KG1 (cell line): ENCODE measurements at regions not wholly inside any gene's neighbourhood (a gene's known extent, or its start where the extent isn't known, plus 50 kb on each side); places are given as distances from the start of the nearest gene placed in this dataset.
"Not testable (repeated sequence)": the region's sequence is repeated elsewhere in the genome, so short reads cannot be mapped to it uniquely, and the experiment has no call there.

Experiments used
- DNase-seq: peaks from one replicate; lab custom pipeline; 2025; lab: John Stamatoyannopoulos, UW

DNA sequence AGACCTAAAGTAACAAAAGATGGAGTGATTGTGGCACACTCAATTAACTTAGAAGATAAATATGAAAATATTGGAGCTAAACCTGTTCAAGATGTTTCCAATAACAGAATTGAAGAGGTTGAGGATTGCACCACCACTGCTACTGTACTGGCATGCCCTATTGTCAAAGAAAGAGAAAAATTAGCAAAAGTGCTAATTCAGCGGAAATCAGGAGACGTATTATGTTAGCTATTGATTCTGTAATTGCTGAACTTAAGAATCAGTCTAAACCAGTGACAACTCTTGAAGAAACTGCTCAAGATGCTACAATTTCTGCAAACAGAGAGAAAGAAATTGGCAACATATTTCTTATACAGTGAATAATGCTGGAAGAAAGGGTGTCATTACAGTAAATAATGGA, 754.4 kb downstream of the CDH18 start:
- no peak for DNase-seq

DNA sequence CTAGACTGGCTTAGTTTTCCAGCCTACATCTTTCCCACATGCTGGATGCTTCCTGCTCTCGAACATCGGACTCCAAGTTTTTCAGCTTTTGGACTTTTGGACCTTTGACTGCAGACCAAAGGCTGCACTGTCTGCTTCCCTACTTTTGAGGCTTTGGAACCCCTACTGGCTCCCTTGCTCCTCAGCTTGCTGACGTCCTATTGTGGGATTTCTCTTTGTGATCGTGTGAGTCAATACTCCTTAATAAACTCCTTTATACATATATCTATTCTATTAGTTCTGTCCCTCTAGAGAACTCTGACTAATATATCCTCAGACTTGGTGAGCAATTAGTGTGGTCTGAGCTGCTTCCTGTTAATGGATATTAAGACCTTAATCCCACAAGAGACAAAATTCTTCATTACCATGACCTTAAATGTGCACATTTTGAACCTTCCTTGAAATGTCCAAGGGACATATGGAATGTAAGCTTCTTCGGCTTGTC, 752.9 kb downstream of the CDH18 start:
- no peak for DNase-seq

DNA sequence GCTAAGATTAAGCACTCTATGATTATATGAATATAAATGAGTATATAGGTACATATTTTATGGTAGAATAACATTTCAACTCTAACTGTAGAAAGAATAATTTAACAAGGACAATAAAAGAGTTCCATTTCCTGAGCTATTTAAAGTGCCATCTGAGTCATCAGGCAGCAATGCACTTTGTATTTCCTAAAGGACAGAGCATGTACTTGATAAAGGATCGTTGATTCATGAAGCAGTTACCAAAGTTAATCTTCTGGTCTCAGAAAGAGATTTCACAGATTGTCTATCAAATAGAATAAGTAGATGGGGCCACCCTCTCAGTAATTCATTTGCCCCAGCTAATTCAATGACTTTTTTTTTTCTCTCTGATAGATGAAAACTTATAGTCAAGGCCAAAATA, 747.8 kb downstream of the CDH18 start:
- no peak for DNase-seq

DNA sequence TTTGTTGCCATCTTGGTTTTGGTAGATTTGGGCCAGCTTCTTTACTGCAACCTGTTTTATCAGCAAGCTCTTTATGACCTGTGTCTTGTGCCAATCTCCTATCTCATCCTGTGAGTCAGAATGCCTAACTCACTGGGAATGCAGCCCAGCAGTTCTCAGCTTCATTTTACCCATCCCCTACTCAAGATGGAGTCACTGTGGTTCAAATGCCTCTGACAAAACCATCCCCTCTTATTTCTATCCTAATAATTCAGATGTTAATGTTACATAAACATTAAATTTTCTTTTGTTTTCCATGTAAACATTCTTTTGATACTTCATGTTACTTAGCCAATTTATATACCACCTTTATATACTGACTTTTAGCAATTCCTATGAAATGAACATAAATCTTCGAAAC, 746.3 kb downstream of the CDH18 start:
- DNase-seq: no peak

DNA sequence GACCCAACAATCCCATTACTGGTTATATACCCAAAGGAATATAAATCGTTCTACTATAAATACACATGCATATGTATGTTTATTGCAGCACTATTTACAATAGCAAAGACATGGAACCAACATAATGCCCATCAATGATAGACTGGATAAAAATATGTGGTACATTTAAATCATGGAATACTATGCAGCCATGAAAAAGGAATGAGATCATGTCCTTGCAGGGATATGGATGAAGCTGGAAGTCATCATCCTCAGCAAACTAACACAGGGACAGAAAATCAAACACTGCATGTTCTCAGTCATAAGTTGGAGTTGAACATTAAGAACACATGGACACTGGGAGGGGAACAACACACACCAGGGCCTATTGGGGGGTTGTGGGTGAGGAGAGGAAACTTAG, 741.8 kb downstream of the CDH18 start:
- not testable (repeated sequence) for DNase-seq

DNA sequence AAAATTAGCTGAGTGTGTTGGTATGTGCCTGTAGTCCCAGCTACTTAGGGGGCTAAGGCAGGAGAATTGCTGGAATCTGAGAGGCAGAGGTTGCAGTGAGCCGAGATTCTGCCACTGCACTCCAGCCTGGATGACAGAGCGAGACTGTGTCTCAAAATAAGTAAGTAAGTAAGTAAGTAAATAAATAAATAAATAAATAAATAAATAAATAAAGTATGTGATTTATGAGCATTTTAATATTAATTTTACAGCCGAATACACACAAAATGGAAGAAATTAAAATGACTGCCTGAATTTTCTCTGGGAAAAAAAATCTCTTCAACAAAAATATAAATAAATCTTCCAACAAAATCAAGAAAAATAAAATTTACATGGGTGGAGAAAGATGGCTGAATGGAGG, 740.7 kb downstream of the CDH18 start:
- no peak for DNase-seq

- DNase-seq: no peak
These were observed 732.0 kb downstream of the CDH18 start for GRCh38 chr5:19256036-19256435.

GRCh38 chr5:19258686-19259085, 729.3 kb downstream of the CDH18 start:
- DNase-seq: no peak

DNA sequence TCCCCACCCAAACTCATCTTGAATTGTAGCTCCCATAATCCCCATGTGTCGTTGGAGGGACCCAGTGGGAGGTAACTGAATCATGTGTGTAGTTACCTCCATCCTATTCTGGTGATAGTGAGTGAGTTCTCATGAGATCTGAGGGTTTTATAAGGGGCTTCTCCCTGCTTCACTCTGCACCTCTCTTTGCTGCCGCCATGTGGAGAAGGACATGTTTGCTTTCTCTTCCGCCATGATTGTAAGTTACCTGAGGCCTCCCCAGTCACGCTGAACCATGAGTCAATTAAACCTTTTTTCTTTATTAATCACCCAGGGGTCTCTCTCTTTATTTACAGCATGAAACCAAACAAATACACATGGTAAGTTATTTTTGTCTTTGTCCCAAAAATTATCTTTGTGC, 726.1 kb downstream of the CDH18 start:
- no peak for DNase-seq

DNA sequence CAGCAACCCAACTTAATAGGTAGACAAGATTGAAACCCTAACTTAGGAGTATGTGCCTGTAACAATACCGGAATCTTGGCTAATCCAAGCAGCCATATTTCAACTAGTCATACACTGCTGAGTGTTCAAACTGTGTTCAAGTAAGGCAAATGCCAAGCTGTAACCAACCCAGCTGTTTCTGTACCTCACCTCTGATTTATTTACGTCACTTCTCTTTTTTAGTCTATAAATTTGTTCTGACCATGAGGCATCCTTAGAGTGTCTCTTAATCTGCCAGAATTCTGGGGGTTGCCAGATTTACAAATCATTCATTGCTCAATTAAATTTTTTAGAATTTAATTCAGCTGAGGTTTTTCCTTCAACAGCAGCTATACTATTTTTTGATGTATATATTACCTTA, 723.2 kb downstream of the CDH18 start:
- DNase-seq: no peak

DNA sequence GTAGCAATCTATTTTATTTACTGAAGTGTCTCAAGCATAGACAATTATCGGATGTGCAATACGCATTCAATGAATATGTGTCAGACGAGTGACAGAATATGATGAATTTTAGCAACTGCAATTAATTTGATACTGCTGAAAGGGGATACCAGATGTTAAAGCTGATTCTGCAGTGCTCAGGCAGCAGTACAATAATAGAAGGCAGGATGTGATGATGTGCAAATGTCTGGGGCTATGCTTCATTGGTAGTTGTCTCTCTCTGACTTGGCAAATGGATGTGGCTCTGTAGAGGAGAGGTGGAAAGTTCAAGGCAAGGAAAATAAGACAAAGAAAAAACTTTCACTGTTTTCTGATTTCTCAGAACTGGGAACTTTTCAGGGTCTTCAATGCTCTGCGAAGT, 721.2 kb downstream of the CDH18 start:
- no peak for DNase-seq

DNA sequence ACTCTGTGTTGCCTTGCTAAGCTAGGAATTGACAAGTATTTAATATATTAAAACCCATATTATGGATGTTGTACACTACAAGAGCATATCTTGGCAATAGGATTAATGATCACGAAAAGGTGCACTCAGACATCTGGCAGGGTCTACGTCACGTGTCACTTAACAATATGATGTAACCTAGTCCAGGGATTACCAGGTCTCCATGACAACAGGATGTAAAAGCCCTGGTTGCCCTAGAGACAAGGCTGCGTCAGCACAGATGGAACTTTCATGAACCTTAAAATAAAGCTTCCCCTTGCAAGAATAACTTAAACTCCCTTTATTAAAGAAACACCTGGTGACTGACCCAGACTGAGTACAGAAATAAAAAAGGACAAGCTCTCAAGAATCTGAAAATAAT, 717.8 kb downstream of the CDH18 start:
- no peak for DNase-seq

DNA sequence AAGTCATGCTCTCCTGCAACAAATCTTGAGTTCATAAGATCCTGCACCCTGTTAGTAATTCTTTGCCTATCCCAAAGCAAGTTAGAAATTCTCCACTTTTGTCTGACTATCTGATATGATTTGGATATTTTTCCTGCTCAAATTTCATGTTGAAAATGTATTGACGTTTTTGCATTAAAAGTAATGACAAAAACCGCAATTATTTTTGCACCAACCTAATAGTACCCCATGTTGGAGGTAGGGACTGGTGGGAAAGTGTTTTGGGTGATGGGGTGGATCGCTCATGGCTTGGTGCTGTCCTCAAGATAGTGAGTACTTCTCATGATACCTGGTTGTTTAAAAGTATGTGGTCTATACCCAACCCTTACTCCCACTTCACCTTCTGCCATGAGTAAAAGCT, 713.4 kb downstream of the CDH18 start:
- no peak for DNase-seq

- no peak for DNase-seq
These were observed 702.7 kb downstream of the CDH18 start for GRCh38 chr5:19285286-19285685.

GRCh38 chr5:19287548-19288277, 700.3 kb downstream of the CDH18 start:
- not testable (repeated sequence) for DNase-seq

DNA sequence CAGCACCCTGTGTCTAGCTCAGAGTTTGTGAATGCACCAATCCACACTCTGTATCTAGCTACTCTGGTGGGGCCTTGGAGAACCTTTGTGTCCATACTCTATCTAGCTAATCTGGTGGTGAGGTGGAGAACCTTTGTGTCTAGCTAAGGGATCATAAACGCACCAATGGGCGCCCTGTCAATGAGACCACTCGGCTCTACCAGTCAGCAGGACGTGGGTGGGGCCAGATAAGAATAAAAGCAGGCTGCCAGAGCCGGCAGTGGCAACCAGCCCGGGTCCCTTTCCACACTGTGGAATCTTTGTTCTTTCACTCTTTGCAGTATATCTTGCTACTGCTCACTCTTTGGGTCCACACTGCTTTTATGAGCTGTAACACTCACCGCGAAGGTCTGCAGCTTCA, 699.7 kb downstream of the CDH18 start:
- DNase-seq: not testable (repeated sequence)

GRCh38 chr5:19297934-19298333, 690.1 kb downstream of the CDH18 start:
- no peak for DNase-seq

DNA sequence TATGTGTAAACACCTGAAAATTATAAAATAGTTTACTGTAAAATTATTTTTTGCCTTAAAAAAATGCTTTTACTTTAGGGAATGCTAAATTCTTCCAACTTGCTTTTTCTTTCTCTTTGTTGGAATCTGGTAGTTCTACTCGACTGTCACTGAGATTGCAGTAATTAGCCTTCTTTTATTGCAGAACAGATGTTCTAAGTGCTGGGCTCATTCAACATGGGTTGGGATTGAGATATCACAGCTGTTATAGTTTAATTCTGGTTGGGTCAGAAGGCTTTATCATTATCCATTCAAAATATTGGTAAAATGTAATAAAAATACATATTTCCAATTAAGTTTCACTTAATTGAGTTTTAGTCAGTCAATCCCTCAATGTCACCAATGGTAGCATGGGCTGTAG, 686.7 kb downstream of the CDH18 start:
- DNase-seq: no peak

GRCh38 chr5:19314840-19315239, 673.2 kb downstream of the CDH18 start:
- DNase-seq: no peak

DNA sequence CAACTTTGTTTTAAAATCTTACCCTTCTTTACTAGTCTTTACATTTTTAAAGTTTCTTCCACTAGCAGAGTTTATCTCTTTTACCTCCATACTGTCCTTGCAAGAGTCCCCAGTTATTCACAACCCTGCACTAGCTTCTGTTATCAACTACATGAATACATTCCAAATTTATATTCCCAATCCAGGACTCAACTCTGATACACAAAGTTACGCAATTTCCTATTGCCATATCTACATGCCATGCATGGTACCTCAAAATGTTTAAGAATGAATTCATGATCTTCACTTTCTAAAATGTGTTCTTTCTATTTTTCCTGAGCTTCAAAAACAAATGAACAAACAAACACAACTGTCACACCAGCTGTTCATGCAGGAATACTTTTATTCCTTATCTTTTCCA, 668.7 kb downstream of the CDH18 start:
- DNase-seq: no peak

- DNase-seq: no peak
These were observed 665.1 kb downstream of the CDH18 start for GRCh38 chr5:19322716-19323485.

DNA sequence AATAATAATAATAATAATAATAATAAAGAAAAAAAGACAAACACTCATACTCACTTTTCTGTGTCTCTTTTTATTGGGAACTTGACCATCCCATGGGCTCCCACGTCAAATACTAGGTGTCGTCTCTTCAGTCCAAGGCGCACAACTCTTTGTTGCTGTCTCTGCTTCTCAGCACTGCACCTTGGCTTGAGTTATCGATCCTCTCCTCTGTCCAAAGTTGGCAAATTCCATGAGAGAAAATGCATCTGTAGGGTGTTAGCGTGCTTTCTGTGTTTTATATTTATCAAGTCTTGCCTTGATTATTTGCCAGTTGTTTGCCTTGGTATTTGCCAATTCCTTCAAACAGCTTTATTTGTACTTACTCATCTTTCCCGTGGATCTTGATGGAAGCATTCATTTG, 653.7 kb downstream of the CDH18 start:
- DNase-seq: no peak

GRCh38 chr5:19342942-19343341, 645.1 kb downstream of the CDH18 start:
- no peak for DNase-seq

GRCh38 chr5:19352120-19352519, 635.9 kb downstream of the CDH18 start:
- no peak for DNase-seq
